ENCODE measurements at regions not wholly inside any gene's neighbourhood (a gene's known extent, or its start where the extent isn't known, plus 50 kb on each side); places are given as distances from the start of the nearest gene placed in this dataset.

DNA sequence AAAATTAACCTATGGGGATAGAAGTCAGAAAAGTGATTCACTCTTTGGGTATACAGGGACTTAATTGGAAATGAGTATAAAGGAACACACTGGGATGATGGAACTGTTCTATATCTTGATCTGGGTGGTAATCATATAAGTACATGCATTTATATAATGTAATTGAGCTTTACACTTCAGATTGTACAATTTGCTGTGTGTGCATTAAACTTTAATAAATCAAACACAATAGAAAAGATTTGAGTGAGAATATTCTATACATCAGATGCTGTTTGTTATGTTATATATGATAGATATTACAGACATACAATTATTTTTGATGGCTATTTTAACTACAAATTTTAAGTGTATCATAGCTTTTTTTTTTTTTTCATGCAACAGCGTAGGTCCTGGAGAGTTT lies 860.2 kb upstream of the ARPP21 start:
- TF ChIP-seq, protein P1, sequence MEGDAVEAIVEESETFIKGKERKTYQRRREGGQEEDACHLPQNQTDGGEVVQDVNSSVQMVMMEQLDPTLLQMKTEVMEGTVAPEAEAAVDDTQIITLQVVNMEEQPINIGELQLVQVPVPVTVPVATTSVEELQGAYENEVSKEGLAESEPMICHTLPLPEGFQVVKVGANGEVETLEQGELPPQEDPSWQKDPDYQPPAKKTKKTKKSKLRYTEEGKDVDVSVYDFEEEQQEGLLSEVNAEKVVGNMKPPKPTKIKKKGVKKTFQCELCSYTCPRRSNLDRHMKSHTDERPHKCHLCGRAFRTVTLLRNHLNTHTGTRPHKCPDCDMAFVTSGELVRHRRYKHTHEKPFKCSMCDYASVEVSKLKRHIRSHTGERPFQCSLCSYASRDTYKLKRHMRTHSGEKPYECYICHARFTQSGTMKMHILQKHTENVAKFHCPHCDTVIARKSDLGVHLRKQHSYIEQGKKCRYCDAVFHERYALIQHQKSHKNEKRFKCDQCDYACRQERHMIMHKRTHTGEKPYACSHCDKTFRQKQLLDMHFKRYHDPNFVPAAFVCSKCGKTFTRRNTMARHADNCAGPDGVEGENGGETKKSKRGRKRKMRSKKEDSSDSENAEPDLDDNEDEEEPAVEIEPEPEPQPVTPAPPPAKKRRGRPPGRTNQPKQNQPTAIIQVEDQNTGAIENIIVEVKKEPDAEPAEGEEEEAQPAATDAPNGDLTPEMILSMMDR (IDR thresholded peaks at IDR 0.05; ENCODE audit: insufficient read depth, low read length, poor library complexity, severe bottlenecking): no peak
- no peak for TF ChIP-seq EZH2phosphoT487 (conservative IDR thresholded peaks at IDR 0.05; ENCODE audit: low read length)
